GM10266 (cell line): ENCODE measurements at regions not wholly inside any gene's neighbourhood (a gene's known extent, or its start where the extent isn't known, plus 50 kb on each side); places are given as distances from the start of the nearest gene placed in this dataset.

ENCODE experiments used
- DNase-seq: peaks from one replicate; pipeline ENCODE4 v3.0.0; 2012; ENCODE audit errors: extremely low spot score
- TF ChIP-seq, protein P1 (sequence below): IDR thresholded peaks from 2 replicates; pipeline ENCODE4 v1.5.1; 2012; ENCODE audit warnings: mild to moderate bottlenecking, low read depth; ENCODE audit not compliant: control insufficient read depth, insufficient read depth; ENCODE audit errors: missing control alignments

DNA sequence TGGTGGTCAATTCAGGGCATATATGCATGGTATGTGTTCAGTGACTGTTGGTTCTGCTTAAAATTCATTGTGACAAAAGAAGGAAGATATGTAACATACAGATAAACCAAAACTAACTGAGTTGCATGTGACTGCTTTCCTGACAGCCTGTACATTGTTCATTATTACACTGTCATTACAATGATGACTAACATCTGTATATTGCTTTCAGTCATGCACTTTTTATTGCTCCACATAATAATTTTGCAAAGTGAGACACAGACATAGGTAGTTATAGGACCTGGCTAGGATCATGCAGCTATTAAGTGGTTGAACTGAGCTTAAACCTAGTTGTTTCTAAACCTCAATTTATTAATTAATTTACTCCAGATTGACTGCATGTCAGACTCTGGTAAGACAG lies 703.2 kb downstream of the HDGFL1 start:
- DNase-seq = no peak
- TF ChIP-seq, protein P1, sequence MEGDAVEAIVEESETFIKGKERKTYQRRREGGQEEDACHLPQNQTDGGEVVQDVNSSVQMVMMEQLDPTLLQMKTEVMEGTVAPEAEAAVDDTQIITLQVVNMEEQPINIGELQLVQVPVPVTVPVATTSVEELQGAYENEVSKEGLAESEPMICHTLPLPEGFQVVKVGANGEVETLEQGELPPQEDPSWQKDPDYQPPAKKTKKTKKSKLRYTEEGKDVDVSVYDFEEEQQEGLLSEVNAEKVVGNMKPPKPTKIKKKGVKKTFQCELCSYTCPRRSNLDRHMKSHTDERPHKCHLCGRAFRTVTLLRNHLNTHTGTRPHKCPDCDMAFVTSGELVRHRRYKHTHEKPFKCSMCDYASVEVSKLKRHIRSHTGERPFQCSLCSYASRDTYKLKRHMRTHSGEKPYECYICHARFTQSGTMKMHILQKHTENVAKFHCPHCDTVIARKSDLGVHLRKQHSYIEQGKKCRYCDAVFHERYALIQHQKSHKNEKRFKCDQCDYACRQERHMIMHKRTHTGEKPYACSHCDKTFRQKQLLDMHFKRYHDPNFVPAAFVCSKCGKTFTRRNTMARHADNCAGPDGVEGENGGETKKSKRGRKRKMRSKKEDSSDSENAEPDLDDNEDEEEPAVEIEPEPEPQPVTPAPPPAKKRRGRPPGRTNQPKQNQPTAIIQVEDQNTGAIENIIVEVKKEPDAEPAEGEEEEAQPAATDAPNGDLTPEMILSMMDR = no peak

GRCh38 chr6:23277521-23278179 lies 708.3 kb downstream of the HDGFL1 start:
- DNase-seq = no peak
- TF ChIP-seq, protein P1 = no peak

- TF ChIP-seq, protein P1 = no peak
- no peak for DNase-seq
Measured at GRCh38 chr6:23278180-23278532, 708.8 kb downstream of the HDGFL1 start.

GRCh38 chr6:23280437-23280836 lies 711.1 kb downstream of the HDGFL1 start:
- DNase-seq = no peak
- TF ChIP-seq, protein P1 = no peak

DNA sequence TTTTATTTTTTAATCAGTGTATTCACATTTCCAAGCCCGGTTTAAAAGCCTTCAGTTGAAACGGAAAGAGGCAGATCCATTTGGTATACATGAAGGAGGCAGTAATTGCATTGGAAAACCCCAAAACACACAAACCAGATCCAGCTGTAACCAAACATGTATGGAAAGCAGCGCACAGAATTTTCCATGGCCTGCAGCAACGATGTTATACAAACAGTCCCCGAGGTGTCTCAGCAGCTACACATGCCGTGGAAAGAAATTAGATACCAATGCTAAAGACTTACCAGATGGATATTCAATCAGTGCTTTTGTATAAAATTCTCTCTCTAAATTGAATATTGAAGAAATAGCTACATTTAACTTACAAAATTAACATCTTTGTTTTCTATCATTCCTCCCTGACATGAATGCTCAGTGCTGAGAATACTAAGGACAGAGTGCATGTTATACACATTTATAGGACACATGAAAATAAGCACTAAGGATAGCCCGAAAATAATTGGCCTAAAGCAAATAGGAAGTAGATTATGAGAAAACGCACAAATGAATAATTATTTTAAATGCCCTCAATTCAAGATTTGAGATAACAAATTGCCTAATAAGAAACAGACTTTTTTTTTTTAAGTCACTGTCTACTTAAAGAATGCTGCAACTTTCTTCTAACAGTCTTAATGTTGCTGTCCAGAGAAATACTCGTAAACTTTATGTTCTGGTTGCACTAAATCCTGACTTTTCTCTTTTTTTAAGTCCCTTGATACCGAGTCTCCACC lies 713.1 kb downstream of the HDGFL1 start:
- TF ChIP-seq, protein P1 = no peak
- DNase-seq = no peak

DNA sequence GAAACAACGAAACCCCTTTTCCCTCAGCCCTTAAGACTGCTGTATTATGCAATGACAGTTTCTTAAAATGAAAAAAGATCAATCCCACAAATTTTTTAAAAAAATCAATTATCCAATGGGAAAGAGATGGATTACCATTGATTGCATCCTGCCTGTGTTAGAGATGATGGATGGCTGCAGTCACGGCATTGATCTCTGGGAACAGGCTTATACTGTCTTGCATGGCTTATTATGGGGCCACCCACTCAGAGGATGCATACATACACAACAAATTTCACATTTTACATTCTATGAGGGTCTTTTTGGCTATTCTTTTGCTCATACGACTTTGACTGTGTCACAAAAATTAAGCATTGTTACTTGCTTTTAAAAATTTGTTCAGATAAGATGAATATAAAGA lies 724.3 kb downstream of the HDGFL1 start:
- TF ChIP-seq, protein P1 = no peak
- DNase-seq = no peak

- TF ChIP-seq, protein P1 = no peak
- DNase-seq = no peak
Measured at GRCh38 chr6:23301556-23301955, 732.2 kb downstream of the HDGFL1 start.
